ENCODE measurements at regions not wholly inside any gene's neighbourhood (a gene's known extent, or its start where the extent isn't known, plus 50 kb on each side); places are given as distances from the start of the nearest gene placed in this dataset.

DNA sequence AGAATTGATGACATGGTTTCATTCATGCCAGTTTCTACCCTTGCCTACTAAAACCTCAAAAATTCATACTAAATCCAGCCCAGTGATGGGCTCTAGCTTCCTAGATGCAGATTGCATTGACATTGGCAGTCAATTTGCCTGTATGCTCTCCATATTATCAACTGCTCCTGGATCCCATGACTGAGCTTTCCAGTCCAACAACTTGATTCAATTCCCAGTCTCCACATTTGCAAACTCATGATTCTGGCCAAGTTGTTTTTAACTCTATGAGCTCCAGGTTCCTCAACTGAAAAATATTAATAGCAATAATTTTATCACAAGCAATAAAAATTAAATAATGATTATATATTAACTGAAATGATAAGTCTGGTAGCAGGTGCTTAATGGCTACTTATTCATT is 51.0 kb upstream of the DSC1 start:
- DNase-seq: no peak
- intact Hi-C loops (cut with DNase I): no loop called here
- no peak for ATAC-seq

DNA sequence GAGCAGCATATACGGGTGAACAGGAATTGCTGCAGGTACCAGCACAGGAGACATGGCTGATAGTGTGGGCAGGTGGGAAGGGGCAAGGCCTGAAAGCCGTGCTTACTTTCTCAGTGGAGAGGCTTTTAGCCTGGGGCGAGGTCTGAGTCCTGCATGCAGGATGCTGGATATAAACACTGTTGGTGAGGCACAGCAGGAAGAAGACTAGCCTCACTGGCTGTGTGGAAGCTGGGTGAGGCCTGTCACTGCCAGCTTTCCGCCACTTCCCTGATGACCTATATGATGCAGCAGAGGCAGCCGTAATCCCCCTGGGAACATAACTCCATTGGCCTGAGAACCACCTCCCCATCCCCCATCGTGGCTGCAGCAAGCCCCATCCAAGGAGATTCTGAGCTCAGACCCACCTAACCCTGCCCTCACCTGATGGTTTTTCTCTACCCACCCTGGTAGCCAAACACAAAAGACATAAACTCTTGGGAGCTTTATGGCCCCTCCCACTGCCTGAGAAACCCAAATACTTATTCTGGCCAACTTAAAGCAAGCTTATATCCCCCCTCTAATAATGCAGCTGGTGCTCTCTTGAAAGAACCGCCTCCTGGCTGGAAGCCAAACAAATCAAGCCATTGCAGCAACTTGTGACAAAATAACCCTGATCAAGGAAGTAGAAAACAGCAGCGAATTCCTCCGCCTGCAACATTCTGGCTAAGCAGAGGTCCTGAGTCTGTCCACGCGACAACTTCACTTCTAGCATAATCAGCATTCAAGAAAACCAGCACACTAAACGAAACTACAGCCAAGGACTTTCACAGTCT is 54.6 kb upstream of the DSC1 start:
- intact Hi-C loops (cut with DNase I): no loop called here
- no peak for ATAC-seq
- peak; percentile 37 for DNase-seq

DNA sequence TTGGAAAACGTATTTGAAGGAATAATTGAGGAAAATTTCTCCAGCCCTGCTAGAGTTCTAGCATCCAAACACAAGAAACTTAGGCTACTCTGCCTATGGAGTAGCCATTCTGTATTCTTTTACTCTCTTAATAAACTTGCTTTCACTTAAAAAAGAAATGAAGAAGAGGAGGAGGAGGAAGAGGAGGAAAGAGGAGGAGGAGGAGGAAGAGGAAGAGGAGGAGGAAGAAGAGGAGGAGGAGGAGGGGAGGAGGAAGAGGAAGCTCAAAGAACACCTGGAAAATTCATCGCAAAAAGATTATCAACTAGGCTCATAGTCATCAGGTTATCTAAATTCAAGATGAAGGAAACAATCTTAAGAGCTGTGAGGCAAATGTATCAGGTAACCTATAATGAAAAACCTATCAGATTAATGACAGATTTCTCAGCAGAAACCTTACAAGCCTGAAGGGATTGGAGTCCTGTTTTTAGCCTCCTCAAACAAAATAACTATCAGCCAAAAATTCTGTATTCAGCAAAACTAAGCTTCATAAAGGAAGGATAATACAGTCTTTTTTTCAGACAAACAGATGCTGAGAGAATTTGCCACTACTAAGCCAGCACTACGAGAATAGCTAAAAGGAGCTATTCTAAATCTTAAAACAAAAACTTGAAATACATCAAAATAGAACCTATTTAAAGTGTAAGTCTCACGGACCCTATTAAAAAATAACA is 56.2 kb upstream of the DSC1 start:
- intact Hi-C loops (cut with DNase I): no loop called here
- no peak for ATAC-seq
- no peak for DNase-seq

DNA sequence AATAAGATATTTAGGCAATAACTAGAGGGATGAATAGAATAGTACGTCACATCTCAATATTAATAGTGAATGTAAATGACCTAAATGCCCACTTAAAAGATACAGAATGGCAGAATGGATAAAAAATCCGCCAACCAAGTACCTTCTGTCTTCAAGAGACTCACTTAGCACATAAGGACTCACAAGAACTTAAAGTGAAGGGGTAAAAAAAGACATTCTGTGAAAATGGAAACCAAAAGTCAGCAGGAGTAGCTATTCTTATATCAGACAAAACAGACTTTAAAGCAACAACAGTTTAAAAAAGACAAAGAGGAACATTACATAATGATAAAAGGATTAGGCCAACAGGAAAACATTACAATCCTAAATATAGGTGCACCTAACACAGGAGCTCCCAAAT is 56.7 kb upstream of the DSC1 start:
- DNase-seq (no peak), ATAC-seq (no peak)
- intact Hi-C loops (cut with DNase I): no loop called here

DNA sequence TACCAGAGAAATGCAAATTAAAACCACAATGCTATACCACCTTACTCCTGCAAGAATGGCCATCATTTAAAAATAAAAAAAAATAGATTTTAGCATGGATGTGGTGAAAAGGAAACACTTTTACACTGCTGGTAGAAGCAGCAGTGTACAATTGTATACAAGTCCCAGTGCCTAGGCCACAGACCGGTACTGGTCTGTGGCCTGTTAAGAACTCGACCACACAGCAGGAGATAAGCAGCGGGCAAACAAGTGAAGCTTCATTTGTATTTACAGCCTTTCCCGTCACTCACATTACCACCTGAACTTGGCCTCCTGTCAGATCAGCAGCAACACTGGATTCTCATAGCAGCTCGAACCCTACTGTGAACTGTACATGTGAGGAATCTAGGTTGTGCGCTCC is 60.7 kb upstream of the DSC1 start:
- ATAC-seq: no peak
- intact Hi-C loops (cut with DNase I): no loop called here

DNA sequence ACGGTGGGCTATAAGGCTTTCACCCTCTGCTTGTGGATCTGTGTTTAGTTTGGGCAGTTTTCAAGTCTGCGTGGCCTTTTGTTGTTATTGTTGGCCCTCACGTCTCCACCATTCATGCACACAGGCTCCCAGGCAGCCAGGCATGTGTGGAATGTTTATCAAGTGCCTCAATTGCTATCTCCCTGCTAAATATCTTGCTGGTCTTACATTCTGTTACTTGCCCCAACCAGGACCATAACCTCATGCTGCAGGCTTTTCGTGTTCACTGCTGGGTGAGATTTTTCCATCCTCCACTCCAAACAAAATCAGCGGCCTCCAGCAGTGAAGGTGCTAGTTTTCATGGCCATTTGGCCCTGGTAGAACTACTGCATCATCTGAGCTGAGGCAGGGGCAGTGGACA is 63.0 kb upstream of the DSC1 start:
- DNase-seq: peak; percentile 55
- intact Hi-C loops (cut with DNase I): loop anchor here in 1 of 2 donors (5.0 kb wide), 1 partner anchor 123 kb away; the partner anchor contains the start of gene DSC2
- peak; percentile 92 for ATAC-seq

More for the DNA sequence above, 60.7 kb upstream of the DSC1 start:
- DNase-seq: no peak

DNA sequence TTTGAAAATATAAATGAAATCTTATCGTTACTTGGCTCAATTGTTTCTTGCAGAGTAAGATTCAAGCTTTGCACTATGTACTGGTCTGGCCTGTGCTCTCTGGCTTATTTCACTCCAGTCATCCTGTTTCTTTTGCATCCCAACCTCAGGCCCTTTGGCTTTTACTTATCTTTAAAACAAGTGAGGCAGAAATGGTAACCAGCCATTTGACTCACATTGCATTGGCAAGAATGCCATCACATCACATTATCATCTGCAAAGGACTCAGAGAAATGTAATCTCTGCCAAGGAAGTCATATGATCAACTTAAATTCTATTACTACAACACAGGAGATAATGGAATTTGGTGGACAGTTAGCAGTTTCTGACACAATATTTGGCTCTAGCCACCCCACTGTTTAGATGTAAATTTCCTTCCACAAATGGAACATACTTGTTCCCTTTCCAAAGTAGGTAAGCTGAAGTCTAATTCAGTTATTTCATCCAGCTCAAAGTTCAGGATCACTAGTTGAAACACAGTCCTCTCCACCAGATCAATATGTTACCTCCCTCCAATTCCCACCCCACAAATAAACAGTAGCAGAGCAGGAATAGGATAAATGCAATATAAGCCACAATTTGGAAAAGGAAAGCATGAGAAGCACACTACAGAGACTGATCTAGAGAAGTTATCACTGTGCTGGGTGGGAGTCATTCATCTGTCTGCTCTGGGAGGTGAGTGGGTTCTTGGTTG is 65.0 kb upstream of the DSC1 start:
- intact Hi-C loops (cut with DNase I): loop anchor here in 1 of 2 donors (5.0 kb wide), 1 partner anchor 125 kb away; the partner anchor contains the start of gene DSC2
- DNase-seq (no peak), ATAC-seq (peak in 1 of 2 donors; percentile 57)

DNA sequence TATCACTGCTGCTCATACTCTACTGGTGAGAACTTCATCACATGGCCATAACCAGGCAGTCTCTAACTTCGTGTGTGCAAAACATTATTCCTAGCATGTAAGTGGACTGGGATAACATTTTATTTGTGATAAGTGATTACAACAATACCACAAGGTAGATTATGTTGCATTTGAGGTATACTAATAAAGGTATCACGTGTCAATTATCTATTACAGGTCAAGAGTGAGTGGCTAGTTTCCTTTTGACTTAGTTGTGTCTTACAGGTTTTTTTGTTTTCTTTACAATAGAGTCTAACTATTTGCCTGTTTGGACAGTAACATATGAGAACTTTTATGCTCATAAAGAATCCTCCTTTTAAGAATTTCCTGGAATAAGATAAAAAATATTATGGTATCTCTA is 67.2 kb upstream of the DSC1 start:
- ATAC-seq: no peak
- intact Hi-C loops (cut with DNase I): loop anchor here in 1 of 2 donors (5.0 kb wide), 1 partner anchor 128 kb away; the partner anchor contains the start of gene DSC2

DNA sequence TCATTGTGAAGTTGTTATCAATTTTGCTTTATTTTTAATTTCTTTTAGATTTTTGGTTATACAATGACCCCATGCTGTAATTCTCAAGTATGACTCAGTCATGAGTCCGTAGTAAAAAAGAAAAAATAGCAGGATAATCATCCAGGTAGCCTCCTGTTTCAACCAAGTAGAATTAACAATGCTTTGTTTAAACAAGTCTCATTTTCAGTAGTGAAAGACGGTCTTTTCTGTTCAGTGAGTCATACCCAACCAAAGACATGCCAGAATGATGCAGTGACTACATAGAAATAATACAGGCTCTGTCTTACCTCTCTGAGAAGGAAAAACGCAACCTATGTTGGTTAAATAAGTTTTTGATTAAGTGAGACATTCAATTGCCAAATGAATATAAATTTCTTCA is 67.8 kb upstream of the DSC1 start:
- intact Hi-C loops (cut with DNase I): no loop called here
- ATAC-seq (no peak), DNase-seq (no peak)

More for the DNA sequence above, 67.2 kb upstream of the DSC1 start:
- DNase-seq: no peak

DNA sequence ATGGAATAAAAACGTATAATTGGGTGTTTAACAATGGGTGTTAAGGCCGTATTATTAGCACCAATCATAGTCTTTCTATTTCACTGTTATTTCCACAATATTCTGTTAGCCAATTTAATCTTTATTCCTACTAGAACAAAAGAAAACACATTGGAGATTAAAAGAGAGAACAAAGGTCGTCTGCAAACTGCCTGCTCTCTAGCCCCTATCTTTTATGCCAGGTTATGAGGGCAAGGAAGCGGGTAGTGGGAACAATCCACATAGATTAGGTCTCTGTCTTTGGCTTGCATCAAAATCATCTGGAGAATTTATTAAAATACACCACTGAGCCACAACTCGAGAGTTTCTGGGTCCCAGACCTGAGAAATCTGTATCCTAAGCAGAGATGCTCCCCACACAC is 69.4 kb upstream of the DSC1 start:
- no peak for DNase-seq
- intact Hi-C loops (cut with DNase I): no loop called here
- ATAC-seq: no peak

DNA sequence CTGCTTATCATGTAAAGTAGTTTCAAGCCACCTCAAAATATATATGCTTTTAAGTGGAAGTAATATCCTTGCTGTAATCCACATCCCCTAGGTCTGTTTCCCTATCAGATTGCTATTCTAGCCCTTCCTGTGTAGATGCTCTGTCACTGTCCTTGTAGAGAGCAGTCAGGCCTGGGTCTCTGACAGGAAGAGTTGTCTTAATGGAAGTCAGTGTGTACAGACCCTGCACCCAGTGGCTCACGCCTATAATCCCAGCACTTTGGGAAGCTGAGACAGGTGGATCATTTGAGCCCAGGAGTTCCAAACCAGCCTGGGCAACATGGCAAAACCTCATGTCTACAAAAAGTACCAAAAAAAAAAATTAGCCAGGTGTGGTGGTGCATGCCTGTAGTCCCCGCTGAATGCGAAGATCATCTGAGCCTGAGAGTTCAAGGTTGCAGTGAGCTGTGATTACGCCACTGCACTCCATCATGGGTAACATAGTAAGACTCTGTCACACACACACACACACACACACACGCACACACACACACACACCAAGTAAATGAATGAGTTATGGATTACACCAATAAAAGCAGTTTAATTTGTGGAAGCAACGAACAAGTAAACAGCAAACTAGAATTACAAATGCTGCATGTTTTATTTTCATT is 70.2 kb upstream of the DSC1 start:
- no peak for DNase-seq
- no peak for ATAC-seq
- intact Hi-C loops (cut with DNase I): no loop called here

DNA sequence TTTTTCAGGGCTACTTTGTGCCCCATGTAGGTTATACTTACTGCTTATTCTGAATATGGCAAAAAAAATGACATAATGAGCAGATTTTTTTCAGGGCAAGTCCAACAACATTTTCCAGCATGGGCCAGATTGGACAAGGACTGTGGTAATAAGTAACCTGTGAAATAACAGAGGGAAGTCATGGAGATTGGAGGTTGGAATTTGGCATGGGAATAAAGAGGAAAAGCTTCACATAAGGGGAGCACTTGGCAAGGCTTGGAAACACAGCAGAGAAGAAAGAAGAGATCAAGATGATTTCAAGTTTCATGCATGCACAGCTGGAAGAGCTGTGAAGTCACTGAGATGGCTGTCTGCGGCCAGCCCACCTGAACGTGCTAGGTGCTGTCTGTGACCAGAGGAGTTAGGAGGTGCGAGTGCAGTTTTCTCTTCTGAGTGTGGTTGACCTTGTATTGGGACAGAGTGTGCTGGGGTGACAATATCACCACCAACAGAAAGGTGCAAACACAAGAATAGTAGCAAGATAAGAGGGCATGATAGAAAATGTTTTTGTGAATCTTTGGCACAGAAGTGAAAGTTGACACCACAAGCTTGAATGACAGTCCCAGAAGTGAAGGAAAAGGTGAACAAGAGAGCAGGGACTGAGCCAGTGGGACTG is 71.1 kb upstream of the DSC1 start:
- DNase-seq (no peak), ATAC-seq (peak; percentile 90 to 91)
- intact Hi-C loops (cut with DNase I): no loop called here

DNA sequence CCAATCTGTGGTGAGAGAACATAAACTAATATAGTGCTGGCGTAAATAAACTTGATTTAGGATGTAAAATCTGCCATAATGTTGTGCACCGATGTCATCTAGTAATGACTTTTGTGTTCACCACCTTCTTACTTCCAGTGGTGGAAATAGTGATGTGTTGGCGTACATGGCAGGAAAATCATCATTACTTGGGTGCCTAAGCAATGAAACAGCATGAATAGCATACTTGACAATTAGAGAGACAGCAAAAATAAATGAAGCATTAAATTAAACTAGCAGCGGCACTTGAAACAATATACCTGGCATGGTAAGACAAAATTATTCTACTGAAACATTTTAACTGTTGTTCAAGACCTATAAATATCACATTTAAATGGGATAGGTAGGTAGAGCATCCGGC is 73.2 kb upstream of the DSC1 start:
- ATAC-seq: no peak
- intact Hi-C loops (cut with DNase I): no loop called here
- no peak for DNase-seq

DNA sequence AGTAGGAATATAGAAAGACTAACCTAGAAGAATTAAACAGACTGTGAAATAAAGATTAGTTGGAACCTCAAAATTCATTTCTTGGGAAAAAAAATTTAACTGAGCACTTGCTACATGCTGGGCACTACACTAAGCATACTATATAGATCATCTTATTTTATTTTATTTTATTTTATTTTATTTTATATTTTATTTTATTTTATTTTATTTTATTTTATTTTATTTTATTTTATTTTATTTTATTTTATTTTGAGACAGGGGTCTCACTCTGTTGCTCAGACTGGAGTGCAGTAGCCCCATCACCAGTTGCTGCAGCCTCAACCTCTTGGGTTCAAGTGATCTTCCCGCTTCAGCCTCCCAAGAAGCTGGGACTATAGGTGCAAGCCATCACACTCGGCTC is 74.5 kb upstream of the DSC1 start:
- intact Hi-C loops (cut with DNase I): no loop called here
- ATAC-seq (no peak), DNase-seq (no peak)

DNA sequence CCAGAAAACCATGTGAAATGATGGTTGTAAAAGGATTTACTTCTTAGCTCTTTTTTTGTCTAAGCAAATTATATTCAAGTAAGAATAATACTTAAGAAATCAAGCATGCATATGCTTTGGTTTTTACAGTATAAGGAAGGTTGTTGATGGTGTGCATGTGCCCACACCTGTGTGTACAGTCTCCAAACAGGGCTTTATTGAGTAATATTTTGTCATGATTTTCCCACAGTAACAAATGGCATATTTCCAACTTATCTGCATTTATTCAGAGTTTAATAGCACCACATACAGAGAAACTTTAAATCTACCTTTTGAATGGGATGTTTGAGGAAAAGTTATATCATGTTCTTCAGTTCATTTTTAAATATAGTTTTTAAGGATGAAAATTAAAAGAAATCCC is 76.5 kb upstream of the DSG1 start:
- ATAC-seq: no peak
- DNase-seq: no peak
- intact Hi-C loops (cut with DNase I): loop anchor here in 1 of 2 donors (10.0 kb wide), 1 partner anchor 263 kb away; no protein-coding TSS in a partner anchor

DNA sequence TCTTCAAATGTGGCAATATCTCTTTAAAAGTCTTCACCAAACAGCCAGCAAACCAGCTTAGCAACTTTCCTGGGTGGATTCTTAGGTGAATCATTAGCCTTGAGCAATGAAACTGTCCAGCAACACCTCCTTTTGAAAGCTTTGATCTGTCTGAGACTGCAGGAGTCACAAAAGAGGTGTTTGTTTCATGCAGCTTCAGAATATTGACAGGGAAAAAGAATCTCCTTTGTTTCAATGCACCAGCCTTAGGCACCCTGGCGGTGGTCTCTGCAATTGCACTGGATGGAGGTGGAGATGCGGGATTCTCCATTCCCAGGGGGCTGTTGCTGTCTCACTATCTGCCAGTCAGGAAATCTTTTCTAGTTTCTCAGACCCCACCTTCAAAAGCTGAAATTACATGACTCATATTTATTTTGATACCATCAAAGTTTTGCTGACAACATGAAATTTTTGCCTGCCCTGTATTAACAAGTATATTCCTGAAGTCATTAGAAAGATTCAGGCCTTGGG is 76.0 kb upstream of the DSG1 start:
- ATAC-seq: peak; percentile 20 to 80
- intact Hi-C loops (cut with DNase I): loop anchor here in 1 of 2 donors (10.0 kb wide), 1 partner anchor 263 kb away; no protein-coding TSS in a partner anchor
- no peak for DNase-seq

DNA sequence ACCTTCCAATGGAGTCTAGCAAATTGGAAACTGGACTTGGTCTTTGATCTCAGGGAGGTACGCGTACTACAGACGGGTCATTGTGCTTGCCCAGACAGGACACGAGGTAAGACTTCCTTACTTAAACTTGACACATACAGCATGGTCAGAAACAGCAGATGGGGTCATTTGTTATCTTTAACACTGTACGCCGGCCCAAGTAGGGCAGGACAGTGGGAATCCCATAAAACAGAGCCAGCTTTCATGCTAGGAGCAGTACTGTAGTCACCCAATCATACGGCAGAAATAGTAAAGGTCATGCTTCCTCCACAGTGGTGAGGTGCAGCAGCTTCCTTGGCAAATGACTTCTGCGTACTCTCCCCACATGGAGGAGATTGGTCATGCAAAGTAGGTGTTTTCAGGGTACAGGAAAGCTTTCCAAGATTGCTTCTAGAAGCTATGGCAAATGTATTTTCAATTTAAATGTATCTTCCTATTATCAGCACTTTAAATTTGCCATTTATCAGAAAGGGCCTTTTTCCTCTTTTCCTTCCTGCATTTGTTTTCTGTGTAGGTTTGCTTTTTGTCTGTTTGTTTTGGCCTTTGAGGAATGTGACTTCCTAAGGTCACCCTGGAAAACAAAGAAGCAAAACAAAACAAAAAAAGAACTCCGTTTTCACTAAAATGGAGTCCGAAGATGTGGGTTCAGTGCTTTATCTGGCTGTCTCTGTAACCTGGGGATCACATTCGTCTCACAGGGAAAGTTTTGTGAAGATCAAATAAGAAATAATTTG is 74.0 kb upstream of the DSG1 start:
- peak; percentile 41 to 48 for ATAC-seq
- intact Hi-C loops (cut with DNase I): loop anchor here in 1 of 2 donors (10.0 kb wide), 1 partner anchor 261 kb away; no protein-coding TSS in a partner anchor
- no peak for DNase-seq

Data from left cardiac atrium (tissue), 4 donors.